Hematopoietic multipotent progenitor cell treated with erythropoietin and hydrocortisone succinate and interleukin-3 and kit ligand, for 6 days (in vitro differentiated cells): ENCODE measurements at regions not wholly inside any gene's neighbourhood (a gene's known extent, or its start where the extent isn't known, plus 50 kb on each side); places are given as distances from the start of the nearest gene placed in this dataset.

Experiments
- DNase-seq: peaks from one replicate; pipeline ENCODE4 v3.0.0-alpha.2; 2015

DNA sequence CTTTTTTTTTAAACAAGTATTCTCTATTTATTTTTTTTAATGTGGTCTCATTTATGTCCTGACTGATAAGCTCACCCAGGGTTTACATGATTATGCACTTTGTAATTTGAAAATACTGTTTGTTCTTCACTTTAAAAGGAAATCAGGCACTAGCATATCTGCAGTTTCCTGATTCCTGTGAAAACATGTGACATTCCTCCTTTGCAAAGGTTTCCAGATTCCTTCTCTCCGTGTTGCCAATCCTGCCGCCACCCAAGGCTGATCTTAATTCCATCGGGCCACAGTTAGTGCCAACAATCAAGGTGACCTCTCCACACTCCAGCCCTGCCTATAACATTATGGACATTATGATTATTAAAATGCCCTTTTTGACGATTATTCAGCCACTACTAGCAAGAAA lies 225.4 kb downstream of the PCDH7 start:
- DNase-seq, result no peak

DNA sequence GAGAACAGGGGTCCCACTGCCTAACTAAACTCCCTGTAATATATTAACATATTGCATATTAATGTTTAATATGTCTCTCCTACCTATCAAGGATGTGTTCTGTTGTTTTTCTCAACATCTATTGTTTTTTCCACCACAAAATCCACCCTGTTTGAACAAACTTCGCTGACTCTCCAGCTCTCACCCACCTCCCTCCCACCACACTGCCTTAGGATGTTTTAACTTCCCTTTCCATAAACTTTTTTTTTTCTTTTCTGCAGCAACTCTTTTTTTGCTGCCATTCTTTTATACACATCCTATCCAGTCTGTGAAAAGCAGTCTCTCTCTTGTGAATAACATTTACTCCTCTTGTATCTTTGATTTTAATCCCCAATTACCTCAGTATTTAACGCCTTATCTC lies 226.1 kb downstream of the PCDH7 start:
- no peak for DNase-seq

DNA sequence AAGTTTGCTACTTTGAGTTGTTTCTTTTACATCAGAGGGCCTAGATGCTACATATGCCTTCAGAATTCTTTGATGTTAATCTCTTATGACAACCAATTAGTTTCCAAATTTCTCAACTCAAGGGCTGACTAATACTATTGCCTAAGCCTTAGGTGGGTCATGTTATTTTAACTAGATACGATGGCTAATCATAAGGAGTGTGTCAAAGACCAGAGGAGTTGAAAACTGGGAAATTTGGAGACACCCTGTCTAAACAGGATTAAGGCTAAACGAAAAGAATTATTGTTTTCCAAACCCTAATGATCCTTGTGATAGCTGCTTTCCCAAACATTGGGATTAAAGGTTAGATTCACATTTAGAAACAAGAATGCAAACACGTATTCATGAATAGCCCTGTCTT lies 228.5 kb downstream of the PCDH7 start:
- DNase-seq, result no peak

DNA sequence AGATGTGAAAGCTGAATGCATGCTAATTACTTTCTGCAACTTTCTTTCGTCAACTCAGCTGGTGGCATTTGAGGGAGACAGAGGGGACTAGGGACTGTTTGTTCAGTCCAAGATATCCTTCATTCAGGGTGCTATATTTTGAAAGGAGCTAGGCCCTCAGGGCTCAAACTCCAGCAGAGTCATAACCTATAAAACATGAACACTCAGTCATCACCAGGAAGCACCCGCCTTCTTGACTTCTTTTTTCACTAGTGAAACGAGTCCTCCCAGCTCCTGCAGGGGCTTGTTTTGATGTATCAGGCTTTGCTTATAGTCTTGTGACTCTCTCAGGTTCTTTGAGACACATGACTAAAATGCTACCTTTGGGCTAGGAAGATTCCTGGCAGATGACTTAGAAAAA lies 230.6 kb downstream of the PCDH7 start:
- DNase-seq, result no peak

DNA sequence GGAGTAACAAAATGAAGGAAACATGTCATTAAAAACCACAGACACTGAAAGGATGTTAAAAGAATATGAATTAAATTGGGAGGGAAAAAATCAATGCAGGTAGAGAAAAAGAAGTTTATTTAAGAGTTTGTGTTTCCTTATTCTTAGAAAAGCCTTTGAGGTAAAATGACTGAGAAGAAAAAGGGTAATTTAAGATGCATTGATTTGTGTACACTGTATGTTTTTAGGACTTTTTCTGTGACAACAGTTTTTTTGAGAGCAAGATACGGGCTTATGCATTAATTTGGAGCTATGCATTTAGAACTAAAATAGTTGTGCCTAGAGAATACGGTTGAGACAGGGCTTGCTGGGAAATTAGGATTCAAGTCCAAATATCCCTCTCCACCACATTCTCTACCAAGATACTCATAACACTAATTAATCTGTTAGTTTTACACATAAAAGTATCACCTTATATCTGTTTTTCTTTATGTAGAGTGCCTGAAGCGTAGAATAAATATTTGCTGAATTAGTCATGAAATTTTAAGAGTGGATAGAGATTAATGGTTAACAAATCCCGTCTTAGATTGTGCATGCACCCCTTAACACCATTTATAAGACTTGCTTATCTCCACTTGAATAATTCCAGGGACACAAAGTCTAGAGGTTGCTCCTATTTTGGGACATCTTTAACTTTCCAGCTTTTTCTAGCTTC lies 232.5 kb downstream of the PCDH7 start:
- DNase-seq, result no peak

DNA sequence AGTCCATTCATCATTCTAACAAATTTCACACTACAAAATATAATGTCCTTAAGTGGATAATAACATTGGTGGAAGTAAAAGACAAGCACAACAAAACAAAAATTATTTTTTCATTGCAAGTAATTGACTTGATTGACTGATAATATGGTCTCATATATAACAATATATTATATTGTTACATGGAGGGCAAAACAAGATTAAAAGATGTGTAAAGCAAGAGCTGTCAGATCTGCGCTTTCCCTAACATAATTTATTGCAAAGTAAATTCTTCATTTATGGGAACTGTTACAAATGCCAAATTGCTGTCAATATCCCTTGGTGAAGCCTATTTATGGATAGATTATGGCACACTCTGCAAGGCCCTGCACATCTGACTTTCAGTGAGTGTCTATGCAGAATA lies 233.6 kb downstream of the PCDH7 start:
- DNase-seq, result no peak

DNA sequence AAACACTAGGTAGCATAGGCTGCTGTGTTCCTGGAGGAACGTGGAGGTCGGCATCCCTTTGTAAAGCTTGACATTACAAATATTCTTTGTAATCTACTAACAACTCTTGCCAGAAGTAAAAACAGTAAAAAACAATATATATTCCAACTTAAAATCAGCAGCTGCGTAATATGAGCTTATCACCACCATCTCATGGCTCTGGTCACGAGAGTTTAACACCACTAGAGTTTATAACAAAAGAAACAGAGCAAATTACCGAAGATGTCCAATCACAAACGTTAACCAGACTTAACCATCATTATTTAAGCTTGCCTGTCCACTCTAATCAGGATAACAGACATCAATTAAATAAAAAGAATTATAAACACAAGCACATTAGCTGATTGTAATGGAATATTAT lies 236.7 kb downstream of the PCDH7 start:
- DNase-seq, result no peak

DNA sequence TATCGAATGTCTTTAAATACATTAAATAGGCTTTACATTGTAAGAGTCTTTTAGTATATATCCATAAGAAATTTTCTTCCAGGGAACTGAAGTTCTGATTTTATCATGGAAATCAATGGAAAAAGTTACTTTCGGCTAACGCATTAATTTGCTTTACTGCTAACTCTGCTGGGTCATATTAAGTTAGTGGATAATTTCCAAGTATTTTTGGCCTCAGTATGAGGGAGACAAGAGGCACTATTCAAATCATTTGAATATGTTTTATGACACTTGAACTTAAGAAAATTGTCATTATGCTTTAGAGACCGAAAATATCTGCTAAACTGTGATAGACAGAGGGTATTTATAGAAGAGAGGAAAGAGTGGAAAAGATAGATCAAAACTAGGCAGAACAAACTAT lies 237.5 kb downstream of the PCDH7 start:
- no peak for DNase-seq

DNA sequence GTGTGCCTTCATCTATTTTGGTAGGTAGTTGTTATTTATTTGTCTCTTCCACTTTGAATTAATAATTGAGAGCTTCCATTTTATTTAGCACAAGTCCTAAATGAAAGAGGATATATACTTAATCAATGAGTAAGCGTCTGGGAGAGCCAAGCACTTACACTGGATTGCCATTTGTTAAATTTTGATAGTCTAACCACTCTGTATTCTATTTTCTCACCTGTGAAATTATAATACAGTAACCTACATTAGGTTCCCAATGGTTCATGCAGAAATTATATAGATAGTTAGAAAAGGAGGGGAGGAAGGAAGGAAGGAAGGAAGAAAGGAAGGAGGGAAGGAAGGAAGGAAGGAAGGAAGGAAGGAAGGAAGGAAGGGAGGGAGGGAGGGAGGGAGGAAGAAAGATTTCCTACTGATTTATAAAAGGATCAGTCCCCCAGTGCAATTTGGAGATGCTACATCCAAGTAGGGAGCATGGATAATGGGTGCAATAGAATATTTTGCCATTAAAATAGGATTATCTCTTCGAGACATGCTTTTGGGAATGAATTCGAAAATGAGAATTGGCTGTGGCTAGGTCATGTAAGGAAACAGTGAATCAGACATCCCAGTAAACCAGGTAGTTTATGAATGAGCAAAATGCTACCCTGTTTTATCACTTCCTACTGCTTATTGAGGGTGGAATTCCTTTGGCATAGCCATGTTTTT lies 239.8 kb downstream of the PCDH7 start:
- DNase-seq, result no peak

DNA sequence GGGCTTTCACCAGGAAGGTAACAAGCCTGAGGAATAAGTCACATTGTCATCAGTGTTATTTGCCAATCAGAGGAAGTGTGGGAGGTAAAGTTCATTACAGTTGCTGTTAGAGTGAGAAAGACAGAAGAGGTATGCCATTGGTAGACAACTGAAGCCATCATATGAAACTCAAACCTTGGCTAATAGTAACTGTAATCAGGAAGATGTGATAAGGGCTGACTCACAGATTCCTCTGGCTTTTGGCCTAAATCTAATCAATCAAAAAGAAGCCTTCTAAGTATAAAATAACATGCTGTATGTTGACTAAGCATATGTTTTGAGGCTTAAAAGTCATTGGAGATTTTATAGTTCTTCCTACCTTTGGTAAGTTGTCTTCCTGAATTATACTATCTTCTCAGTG lies 242.8 kb downstream of the PCDH7 start:
- no peak for DNase-seq

DNA sequence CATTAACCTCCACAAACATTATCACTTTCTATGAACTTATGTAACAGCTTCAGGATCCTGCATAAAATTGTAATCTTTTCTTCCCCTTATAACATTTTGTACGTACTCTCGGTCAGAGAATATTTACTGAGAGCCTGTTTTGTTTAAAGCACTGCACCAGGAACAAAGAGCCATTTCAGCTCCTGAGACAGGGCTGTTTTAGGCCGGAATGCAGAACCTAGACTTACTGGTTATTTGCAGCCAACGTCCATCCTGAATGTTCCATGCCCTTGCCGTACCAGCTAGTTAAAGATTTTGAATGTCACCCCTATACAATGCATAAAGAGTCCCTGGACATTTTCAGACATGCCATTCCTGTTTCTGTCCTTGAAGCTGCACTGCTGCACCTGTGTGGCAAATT lies 248.8 kb downstream of the PCDH7 start:
- DNase-seq, result no peak

DNA sequence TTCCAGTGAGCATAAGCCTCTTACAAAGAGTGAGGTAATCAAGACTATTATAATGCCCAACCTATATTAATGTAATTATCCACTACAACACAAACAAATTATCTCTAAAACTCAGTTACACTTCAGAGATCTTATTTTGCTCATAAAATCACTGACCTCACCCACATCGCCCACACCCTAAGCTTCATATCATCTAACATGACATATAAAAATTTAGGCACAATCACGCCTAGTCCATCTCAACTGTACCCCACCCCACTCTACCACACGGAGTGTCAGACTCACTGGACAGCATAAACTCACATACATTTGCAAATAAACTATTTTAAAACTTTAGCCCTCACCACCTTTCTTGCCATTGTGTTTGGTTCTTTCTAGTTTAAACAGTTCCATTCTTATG lies 252.4 kb downstream of the PCDH7 start:
- DNase-seq, result no peak

DNA sequence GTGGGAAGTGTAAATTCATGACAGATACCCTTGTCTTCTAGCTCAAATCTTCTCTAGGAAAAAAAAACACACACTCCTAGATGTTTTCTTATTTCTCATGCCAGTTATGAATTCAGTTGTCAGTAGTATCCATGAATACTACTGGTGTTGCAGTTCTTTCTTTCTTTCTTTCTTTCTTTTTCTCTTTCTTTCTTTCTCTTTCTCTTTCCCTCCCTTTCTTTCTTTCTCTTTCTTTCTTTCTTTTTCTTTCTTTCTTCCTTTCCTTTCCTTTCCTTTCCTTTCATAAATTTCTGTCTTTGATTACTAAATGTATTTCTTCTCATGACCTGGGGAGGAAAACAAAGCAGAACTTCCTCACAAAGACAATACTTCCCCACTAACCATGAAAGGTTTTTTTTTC lies 253.8 kb downstream of the PCDH7 start:
- no peak for DNase-seq

DNA sequence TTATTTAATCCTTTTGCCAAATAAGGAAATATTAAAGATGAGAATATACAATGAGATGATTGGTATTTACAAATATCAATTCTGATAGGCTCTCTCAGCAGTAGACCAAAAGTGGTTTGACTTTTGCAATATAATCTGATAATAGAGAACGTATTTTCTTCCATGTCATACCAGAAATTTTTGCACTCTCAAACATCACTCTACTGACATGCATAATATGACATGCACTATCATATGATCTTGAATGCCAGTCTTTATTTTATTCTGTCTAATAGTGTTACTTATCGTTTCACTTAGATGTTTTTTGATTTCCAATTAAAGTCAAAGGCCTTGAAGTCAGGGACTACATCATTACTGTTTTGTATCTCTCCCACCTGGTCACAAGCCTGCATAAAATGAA lies 259.2 kb downstream of the PCDH7 start:
- no peak for DNase-seq

DNA sequence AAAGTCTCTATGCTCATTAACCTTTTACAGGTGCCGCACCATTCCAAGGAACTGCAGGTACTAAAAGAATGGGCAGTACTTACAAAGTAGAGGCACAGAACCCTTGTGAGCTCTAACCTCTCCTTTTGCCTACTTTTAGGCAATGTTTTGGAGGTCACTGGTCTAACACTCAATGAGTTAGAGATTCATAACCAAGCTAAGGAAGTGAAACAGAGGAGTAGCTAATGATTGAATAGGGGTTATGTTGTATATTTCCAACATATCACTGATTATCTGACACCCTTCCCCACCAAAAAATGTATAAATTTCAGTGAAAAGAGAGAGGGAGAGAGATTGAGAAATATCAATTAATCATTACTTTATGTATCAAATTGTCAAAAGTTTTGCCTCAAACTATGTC lies 269.3 kb downstream of the PCDH7 start:
- no peak for DNase-seq

DNA sequence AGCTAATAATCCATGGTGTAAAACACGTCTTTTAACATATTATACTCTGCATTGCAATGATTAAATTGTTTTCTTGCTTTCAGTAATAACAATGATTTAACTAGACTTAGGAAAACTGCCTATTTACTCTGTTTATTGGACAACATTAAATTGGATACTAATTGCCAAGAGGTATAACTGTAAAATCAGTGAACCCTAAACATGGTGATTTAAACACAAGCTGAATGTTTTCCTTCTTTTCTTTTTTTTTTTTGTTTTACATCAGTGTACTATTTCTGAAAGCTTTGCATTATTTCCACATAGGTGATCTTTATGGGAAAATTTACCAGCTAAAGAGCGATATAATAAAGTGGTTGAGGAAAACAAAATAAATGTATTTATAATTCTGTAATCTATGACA lies 276.7 kb downstream of the PCDH7 start:
- no peak for DNase-seq

DNA sequence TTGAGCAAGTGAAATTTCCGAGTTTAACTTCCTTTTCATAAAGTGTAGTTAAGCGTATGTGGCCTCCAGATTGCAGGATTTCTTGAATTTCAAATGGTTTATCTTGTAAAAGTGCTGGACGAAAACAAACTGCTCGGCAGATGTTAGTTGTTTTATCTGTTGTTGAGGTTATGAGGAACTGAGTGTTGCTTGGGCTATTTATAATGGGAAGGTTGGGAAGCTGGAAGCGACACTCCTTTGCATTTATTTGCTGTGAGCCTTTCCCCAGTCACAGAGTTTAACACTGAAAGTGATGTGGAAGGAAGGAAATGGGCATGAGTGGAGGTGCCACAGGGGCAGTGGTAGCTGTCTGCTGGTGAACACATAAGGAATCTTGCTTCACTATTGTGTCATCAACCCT lies 284.9 kb downstream of the PCDH7 start:
- no peak for DNase-seq

DNA sequence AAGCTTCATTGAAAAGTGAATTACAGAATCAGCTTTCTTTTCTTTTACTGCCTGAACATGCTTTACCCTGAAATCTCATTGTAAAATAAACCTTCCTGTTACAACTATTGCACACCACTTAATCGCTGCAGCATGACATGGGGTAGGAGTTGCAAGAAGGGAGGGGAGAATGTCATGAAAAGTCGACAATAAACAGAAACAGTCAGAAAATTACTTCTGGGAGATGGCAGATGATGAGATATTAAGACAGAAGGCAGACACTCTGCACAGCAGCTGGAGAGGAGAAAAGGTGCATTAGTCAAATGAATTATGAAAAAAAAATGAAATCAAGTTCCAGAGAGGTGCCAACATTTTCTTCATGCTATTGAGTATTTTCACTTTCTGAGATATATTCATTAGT lies 287.7 kb downstream of the PCDH7 start:
- no peak for DNase-seq

DNA sequence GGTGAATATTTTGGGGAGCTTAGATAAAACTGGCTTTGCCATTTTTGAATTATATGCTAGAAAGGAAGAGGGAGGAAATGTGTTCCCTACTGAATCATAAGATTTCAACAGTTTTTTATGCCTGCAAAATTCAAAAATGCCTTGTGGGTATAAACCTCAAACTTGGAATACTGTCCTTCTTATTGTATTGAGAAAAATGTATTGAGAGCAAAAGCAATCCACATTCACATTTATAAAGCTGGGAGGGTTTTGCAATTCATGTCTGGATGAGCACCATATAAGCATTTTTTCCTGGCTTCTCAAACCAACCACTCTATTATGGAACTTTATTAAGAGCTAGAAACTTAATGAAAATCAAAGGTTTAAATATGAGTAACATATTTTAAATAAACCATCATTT lies 289.8 kb downstream of the PCDH7 start:
- no peak for DNase-seq

DNA sequence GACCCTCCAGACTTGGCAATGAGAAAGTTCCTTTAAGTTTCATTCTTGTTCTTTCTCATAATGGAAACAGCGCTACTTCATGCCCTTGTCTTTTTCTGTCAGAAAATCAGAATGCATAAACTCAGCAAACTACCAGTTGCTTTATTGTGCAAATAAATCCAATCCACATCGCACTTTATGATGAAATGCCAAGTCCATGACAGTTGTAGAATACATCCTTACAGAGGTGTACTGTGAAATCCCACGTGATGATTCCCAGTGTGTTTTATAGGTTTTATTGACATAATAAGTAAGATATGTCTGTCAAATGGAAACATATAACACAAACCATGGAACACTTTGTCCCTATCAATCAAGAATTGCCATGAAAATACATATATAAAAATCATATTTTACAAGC lies 295.0 kb downstream of the PCDH7 start:
- no peak for DNase-seq

DNA sequence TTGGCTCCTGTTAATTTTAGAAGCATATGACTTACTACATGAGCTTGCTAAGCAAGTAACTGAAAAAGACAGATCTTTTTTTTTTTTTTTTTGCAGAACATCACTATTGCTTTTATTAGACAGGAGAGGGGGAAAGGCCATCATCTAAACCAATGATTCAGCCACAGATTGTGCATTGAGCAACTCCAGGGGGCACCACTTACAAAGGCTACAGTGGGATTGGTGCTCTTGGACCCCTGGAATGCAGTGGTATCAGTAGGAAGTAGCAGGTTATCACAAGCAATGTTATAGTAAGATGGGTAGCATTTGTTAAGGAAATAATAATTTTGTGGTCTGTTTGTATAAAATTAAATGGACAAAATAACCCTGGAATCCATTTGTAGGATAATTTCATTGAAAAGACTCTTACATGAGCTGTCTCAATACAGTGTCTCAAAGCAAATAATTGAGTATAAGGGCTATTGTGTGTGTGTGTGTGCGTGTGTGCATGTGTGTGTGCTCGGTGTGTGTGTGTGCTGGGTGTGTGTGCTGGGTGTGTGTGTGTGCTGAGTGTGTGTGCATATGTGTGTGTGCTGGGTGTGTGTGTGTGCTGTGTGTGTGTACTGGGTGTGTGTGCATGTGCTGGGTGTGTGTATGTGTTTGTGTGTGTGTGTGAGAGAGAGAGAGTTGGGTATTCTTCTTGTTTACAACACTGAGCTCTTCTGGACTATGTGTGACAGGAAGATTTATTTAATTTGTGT lies 296.3 kb downstream of the PCDH7 start:
- DNase-seq, result no peak

DNA sequence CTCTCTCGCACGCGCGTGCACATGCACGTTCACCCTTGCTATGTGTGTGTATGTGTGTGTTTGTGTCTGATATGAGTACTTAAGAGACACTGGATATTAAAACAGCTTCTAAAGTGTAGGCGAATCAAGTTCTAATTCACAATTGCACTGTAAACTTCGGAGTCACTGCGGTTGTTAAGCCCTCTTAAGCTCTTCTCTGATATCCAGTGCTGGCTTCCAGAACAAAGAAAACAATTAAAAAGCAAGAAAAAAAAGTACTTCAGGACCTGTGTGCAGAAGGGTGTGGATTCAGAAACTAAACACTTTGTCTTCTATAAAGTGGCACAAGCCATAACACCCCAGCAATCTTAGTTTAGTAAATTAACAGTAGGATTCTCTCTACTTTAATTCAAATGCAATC lies 300.2 kb downstream of the PCDH7 start:
- DNase-seq, result no peak

DNA sequence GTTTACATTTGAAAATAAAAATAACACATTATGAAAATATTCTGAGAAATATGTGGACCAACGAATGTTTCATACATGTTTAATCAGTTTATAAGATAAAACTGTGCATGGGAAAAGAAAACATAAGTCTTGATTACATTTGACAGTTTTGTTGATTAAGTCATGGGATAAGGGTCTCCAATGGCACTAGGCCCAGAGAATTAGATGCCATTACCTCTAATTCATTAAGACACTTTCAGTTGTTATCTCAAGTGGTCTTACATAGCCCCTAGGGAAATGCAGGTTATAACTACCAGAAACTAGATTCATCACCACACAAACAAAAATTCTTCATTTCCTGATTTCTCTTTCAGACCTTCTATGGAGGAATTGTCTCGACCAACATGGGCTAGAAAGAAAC lies 300.8 kb downstream of the PCDH7 start:
- DNase-seq, result no peak

DNA sequence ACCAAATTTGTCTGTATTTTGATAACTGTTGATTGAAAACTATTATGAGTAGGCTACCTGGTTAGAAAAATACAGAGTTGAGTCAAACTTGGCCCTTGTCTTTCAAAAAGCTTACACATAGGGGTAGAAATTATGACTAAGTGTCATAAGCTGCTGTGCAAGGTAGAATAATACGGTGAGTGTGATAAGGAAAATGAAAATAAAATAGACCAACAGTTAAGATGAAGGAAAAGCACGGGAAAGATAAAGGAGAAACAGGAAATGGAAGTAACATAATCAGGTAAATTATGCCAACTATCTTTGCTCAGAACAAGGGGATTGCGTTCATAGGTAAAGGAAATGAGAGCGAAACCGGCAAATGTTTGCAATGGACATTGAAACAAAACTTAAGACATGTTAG lies 302.5 kb downstream of the PCDH7 start:
- DNase-seq, result no peak
